Lower leg skin (tissue), 4 donors: ENCODE measurements at regions not wholly inside any gene's neighbourhood (a gene's known extent, or its start where the extent isn't known, plus 50 kb on each side); places are given as distances from the start of the nearest gene placed in this dataset.

Source experiments
- DNase-seq, 2 donors: peaks; one replicate each; pipeline ENCODE4 v3.0.0-alpha.2; 2019; ENCODE audit warnings: low spot score in 2 of 2
- H3K4me3 ChIP-seq: fragments of 200-600 bp; sonication (generic); 2 replicates; pipeline ENCODE4 v1.5.1; 2017; ENCODE audit warnings: mild to moderate bottlenecking, low read depth; ENCODE audit not compliant: poor library complexity, severe bottlenecking
- CTCF ChIP-seq, 3 donors: fragments of 450-650 bp; IDR thresholded peaks; one replicate each; pipeline ENCODE4 v1.5.1; 2016; ENCODE audit warnings: antibody characterized with exemption in 3 of 3, mild to moderate bottlenecking in 3 of 3, moderate library complexity in 2 of 3
- POLR2A ChIP-seq, 2 donors: fragments of 450-650 bp; IDR thresholded peaks; one replicate each; pipeline ENCODE4 v1.6.1; 2016 to 2017; ENCODE audit warnings: antibody characterized with exemption in 2 of 2, mild to moderate bottlenecking in 1 of 2, moderate library complexity in 1 of 2
- WGBS, 2 donors: methylation state at CpG; one replicate each; pipeline ENCODE4 v1.1.5; 2018; 5-methylcytosine and 5-hydroxymethylcytosine counted together
- intact Hi-C: fragments of 100-400 bp; cut with DNase I; formaldehyde crosslinking; loops from one replicate; pipeline ENCODE4 v1.15.0; 2023; ENCODE audit warnings: low total_unique reads

- DNase-seq, result peak in 1 of 2 donors; percentile 58
- intact Hi-C loops, result no loop called here
- H3K4me3 ChIP-seq, result no peak overlapping the region
- no peak for TF ChIP-seq CTCF (IDR thresholded peaks at IDR 0.05)
- TF ChIP-seq POLR2A (IDR thresholded peaks at IDR 0.05), result no peak
- 51 to 54% methylated on average over 25 of the region's 25 CpGs for WGBS, 2 donors
Observed at GRCh38 chr22:47296405-47297260, 534.2 kb downstream of the TBC1D22A start.

GRCh38 chr22:47295982-47296381 lies 533.5 kb downstream of the TBC1D22A start:
- intact Hi-C loops, result no loop called here
- peak in 1 of 2 donors; percentile 37 for DNase-seq
- no peak overlapping the region for H3K4me3 ChIP-seq
- 79 to 81% methylated on average over 10 of the region's 10 CpGs for WGBS, 2 donors
- TF ChIP-seq POLR2A (IDR thresholded peaks at IDR 0.05), result no peak
- TF ChIP-seq CTCF (IDR thresholded peaks at IDR 0.05), result no peak

- no peak overlapping the region for H3K4me3 ChIP-seq
- WGBS, 2 donors, result 81 to 83% methylated on average over 21 of the region's 21 CpGs
- TF ChIP-seq CTCF (IDR thresholded peaks at IDR 0.05), result no peak
- TF ChIP-seq POLR2A (IDR thresholded peaks at IDR 0.05), result no peak
- intact Hi-C loops, result no loop called here
- DNase-seq, result peak in 1 of 2 donors; percentile 81
Observed at GRCh38 chr22:47295226-47295901, 532.9 kb downstream of the TBC1D22A start.

- WGBS, 2 donors, result 76 to 87% methylated on average over 5 of the region's 5 CpGs
- no peak for TF ChIP-seq CTCF (IDR thresholded peaks at IDR 0.05)
- no peak for TF ChIP-seq POLR2A (IDR thresholded peaks at IDR 0.05)
- intact Hi-C loops, result no loop called here
- H3K4me3 ChIP-seq, result no peak overlapping the region
- no peak for DNase-seq
Observed at GRCh38 chr22:47294576-47294975, 532.1 kb downstream of the TBC1D22A start.

GRCh38 chr22:47294222-47294532 lies 531.7 kb downstream of the TBC1D22A start:
- intact Hi-C loops, result no loop called here
- TF ChIP-seq CTCF (IDR thresholded peaks at IDR 0.05), result no peak
- TF ChIP-seq POLR2A (IDR thresholded peaks at IDR 0.05), result no peak
- DNase-seq, result peak; percentile 20 to 82
- H3K4me3 ChIP-seq, result no peak overlapping the region
- 71 to 78% methylated on average over 6 of the region's 6 CpGs for WGBS, 2 donors
